ENCODE measurements at regions not wholly inside any gene's neighbourhood (a gene's known extent, or its start where the extent isn't known, plus 50 kb on each side); places are given as distances from the start of the nearest gene placed in this dataset.

DNA sequence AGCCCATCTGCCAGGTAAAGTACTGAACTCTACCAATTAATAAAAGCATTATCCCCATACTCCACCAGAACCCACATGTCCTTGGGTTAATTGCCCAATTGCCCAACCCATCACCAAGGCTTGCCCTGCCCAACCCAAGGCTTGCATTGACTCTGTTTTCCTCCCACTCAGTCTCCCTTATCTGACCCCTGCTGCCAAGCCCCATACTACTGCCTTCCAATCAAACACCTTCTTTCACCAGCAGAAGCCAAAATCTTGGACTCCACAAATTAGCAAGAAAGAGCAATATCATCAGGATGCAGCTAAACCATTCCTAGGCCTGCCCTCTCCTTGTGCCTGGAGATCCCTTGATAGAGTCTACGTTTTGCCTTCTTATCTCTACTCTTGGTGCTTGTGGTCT is 602.9 kb downstream of the NTRK3 start:
- DNase-seq (ENCODE audit: low read depth in 1 of 2, low spot score in 1 of 2), result no peak
- H3K27ac ChIP-seq (replicated peaks), result no peak overlapping the region
- H3K4me3 ChIP-seq (replicated peaks; ENCODE audit: insufficient read depth, low read length), result no peak overlapping the region
- H3K27me3 ChIP-seq (ENCODE audit: insufficient read depth, poor library complexity, severe bottlenecking), result no peaks in the 10 kb centered on the region
- no peak for TF ChIP-seq SPI1 (IDR thresholded peaks at IDR 0.05; ENCODE audit: borderline replicate concordance, low read depth)
- TF ChIP-seq GABPA (IDR thresholded peaks at IDR 0.05; ENCODE audit: low read depth), result no peak
- TF ChIP-seq, protein P1, sequence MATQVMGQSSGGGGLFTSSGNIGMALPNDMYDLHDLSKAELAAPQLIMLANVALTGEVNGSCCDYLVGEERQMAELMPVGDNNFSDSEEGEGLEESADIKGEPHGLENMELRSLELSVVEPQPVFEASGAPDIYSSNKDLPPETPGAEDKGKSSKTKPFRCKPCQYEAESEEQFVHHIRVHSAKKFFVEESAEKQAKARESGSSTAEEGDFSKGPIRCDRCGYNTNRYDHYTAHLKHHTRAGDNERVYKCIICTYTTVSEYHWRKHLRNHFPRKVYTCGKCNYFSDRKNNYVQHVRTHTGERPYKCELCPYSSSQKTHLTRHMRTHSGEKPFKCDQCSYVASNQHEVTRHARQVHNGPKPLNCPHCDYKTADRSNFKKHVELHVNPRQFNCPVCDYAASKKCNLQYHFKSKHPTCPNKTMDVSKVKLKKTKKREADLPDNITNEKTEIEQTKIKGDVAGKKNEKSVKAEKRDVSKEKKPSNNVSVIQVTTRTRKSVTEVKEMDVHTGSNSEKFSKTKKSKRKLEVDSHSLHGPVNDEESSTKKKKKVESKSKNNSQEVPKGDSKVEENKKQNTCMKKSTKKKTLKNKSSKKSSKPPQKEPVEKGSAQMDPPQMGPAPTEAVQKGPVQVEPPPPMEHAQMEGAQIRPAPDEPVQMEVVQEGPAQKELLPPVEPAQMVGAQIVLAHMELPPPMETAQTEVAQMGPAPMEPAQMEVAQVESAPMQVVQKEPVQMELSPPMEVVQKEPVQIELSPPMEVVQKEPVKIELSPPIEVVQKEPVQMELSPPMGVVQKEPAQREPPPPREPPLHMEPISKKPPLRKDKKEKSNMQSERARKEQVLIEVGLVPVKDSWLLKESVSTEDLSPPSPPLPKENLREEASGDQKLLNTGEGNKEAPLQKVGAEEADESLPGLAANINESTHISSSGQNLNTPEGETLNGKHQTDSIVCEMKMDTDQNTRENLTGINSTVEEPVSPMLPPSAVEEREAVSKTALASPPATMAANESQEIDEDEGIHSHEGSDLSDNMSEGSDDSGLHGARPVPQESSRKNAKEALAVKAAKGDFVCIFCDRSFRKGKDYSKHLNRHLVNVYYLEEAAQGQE (IDR thresholded peaks at IDR 0.05; ENCODE audit: insufficient replicate concordance, low read depth), result no peak
- TF ChIP-seq POLR2AphosphoS5 (IDR thresholded peaks at IDR 0.05; ENCODE audit: low read depth), result no peak
- TF ChIP-seq, protein P2, sequence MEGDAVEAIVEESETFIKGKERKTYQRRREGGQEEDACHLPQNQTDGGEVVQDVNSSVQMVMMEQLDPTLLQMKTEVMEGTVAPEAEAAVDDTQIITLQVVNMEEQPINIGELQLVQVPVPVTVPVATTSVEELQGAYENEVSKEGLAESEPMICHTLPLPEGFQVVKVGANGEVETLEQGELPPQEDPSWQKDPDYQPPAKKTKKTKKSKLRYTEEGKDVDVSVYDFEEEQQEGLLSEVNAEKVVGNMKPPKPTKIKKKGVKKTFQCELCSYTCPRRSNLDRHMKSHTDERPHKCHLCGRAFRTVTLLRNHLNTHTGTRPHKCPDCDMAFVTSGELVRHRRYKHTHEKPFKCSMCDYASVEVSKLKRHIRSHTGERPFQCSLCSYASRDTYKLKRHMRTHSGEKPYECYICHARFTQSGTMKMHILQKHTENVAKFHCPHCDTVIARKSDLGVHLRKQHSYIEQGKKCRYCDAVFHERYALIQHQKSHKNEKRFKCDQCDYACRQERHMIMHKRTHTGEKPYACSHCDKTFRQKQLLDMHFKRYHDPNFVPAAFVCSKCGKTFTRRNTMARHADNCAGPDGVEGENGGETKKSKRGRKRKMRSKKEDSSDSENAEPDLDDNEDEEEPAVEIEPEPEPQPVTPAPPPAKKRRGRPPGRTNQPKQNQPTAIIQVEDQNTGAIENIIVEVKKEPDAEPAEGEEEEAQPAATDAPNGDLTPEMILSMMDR (IDR thresholded peaks at IDR 0.05; ENCODE audit: insufficient read depth, low read length), result no peak

DNA sequence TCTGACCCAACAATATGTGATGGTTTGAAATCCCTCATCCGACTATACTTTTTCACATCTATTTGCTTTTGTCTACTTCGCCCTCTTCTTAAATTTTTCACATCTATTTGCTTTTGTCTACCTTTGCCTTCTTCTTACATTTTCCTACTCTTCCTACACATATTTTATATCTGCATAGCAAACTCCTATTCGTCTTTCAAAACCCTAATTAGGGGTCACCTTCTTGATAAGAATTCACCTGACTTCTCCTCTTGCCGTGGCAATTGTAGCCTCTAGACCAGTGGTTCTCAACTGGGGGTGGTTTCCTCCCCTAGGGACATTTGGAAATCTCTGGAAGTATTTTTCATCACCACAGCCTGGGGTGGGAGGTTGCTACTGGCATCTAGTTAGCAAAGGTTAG is 607.4 kb downstream of the NTRK3 start:
- Histone ChIP-seq H3K4me3 (replicated peaks; ENCODE audit: insufficient read depth, low read length) (no peak overlapping the region), H3K27ac (replicated peaks) (no peak overlapping the region), H3K27me3 (ENCODE audit: insufficient read depth, poor library complexity, severe bottlenecking) (no peaks in the 10 kb centered on the region)
- DNase-seq (ENCODE audit: low read depth in 1 of 2, low spot score in 1 of 2), result no peak
- TF ChIP-seq GABPA (IDR thresholded peaks at IDR 0.05; ENCODE audit: low read depth) (no peak), SPI1 (IDR thresholded peaks at IDR 0.05; ENCODE audit: borderline replicate concordance, low read depth) (no peak), POLR2AphosphoS5 (IDR thresholded peaks at IDR 0.05; ENCODE audit: low read depth) (no peak)
- TF ChIP-seq, protein P1 (IDR thresholded peaks at IDR 0.05; ENCODE audit: insufficient replicate concordance, low read depth), result no peak
- TF ChIP-seq, protein P2 (IDR thresholded peaks at IDR 0.05; ENCODE audit: insufficient read depth, low read length), result no peak

DNA sequence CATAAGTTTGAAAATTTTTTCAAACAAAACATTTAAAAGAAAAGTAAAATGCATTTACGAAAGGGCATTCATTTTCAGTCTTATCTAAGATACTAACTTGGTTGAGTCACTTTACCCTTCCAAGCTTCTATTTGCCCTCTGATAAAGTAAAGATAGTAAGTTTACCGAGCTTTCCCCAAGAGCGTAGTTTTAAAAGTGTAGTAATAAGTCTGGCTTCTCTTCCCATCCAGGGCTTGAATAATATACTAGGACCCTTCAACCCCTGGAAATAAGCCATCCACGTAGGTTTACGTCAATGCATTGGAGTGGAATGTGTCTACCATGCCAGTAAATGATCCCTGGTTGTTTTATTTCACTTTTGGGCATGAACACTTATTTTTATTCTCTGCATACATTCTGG is 608.3 kb downstream of the NTRK3 start:
- TF ChIP-seq GABPA (IDR thresholded peaks at IDR 0.05; ENCODE audit: low read depth) (no peak), SPI1 (IDR thresholded peaks at IDR 0.05; ENCODE audit: borderline replicate concordance, low read depth) (no peak), POLR2AphosphoS5 (IDR thresholded peaks at IDR 0.05; ENCODE audit: low read depth) (no peak)
- TF ChIP-seq, protein P1 (IDR thresholded peaks at IDR 0.05; ENCODE audit: insufficient replicate concordance, low read depth), result no peak
- TF ChIP-seq, protein P2 (IDR thresholded peaks at IDR 0.05; ENCODE audit: insufficient read depth, low read length), result no peak
- no peak overlapping the region for H3K4me3 ChIP-seq (replicated peaks; ENCODE audit: insufficient read depth, low read length)
- no peak for DNase-seq (ENCODE audit: low read depth in 1 of 2, low spot score in 1 of 2)
- H3K27ac ChIP-seq (replicated peaks), result no peak overlapping the region
- no peaks in the 10 kb centered on the region for H3K27me3 ChIP-seq (ENCODE audit: insufficient read depth, poor library complexity, severe bottlenecking)

Measured in HL-60 (cell line).